ENCODE measurements at regions not wholly inside any gene's neighbourhood (a gene's known extent, or its start where the extent isn't known, plus 50 kb on each side); places are given as distances from the start of the nearest gene placed in this dataset.

GRCh38 chr17:36842963-36843558, 94.2 kb upstream of the LHX1 start:
- TF ChIP-seq EZH2phosphoT487 (IDR thresholded peaks at IDR 0.05; ENCODE audit: borderline replicate concordance, low read length) (no peak), CTCF (IDR thresholded peaks at IDR 0.05; ENCODE audit: low read depth, low read length, poor library complexity, severe bottlenecking) (no peak)
- Histone ChIP-seq H3K79me2 (ENCODE audit: control insufficient read depth, low read length) (no peaks in the 10 kb centered on the region), H3K9me3 (ENCODE audit: control insufficient read depth, insufficient read depth, low read length) (no peaks in the 10 kb centered on the region), H3K4me1 (ENCODE audit: control insufficient read depth, low read length) (no peaks in the 10 kb centered on the region), H3K4me3 (ENCODE audit: low read length) (no peak overlapping the region), H3K4me2 (ENCODE audit: low read length) (no peak overlapping the region), H3K9me2 (replicated peaks; ENCODE audit: control insufficient read depth, low read length) (no peaks in the 10 kb centered on the region), H4K20me1 (ENCODE audit: control insufficient read depth, insufficient read depth, low read depth, low read length) (no peaks in the 10 kb centered on the region), H3F3A (ENCODE audit: control insufficient read depth, insufficient read depth) (no peaks in the 10 kb centered on the region), H3K27me3 (ENCODE audit: control insufficient read depth, low read length) (peaks cover 16% of the 10 kb centered on the region), H3K27ac (ENCODE audit: low read depth, low read length) (no peak overlapping the region), H3K36me3 (ENCODE audit: control insufficient read depth, low read length) (no peaks in the 10 kb centered on the region)

GRCh38 chr17:36844013-36844412, 93.3 kb upstream of the LHX1 start:
- H3K27ac ChIP-seq (ENCODE audit: low read depth, low read length), result no peak overlapping the region
- H3K79me2 ChIP-seq (ENCODE audit: control insufficient read depth, low read length), result no peaks in the 10 kb centered on the region
- H4K20me1 ChIP-seq (ENCODE audit: control insufficient read depth, insufficient read depth, low read depth, low read length), result no peaks in the 10 kb centered on the region
- no peaks in the 10 kb centered on the region for H3K4me1 ChIP-seq (ENCODE audit: control insufficient read depth, low read length)
- H3K9me3 ChIP-seq (ENCODE audit: control insufficient read depth, insufficient read depth, low read length), result no peaks in the 10 kb centered on the region
- no peaks in the 10 kb centered on the region for H3K9me2 ChIP-seq (replicated peaks; ENCODE audit: control insufficient read depth, low read length)
- H3K4me2 ChIP-seq (ENCODE audit: low read length), result no peak overlapping the region
- no peaks in the 10 kb centered on the region for H3K36me3 ChIP-seq (ENCODE audit: control insufficient read depth, low read length)
- no peaks in the 10 kb centered on the region for H3F3A ChIP-seq (ENCODE audit: control insufficient read depth, insufficient read depth)
- TF ChIP-seq CTCF (IDR thresholded peaks at IDR 0.05; ENCODE audit: low read depth, low read length, poor library complexity, severe bottlenecking), result no peak
- TF ChIP-seq EZH2phosphoT487 (IDR thresholded peaks at IDR 0.05; ENCODE audit: borderline replicate concordance, low read length), result no peak
- peaks cover 18% of the 10 kb centered on the region for H3K27me3 ChIP-seq (ENCODE audit: control insufficient read depth, low read length)
- no peak overlapping the region for H3K4me3 ChIP-seq (ENCODE audit: low read length)

- no peaks in the 10 kb centered on the region for H3K79me2 ChIP-seq (ENCODE audit: control insufficient read depth, low read length)
- no peak overlapping the region for H3K4me3 ChIP-seq (ENCODE audit: low read length)
- H3K27ac ChIP-seq (ENCODE audit: low read depth, low read length), result no peak overlapping the region
- H3K27me3 ChIP-seq (ENCODE audit: control insufficient read depth, low read length), result peaks cover 18% of the 10 kb centered on the region
- H3K4me2 ChIP-seq (ENCODE audit: low read length), result no peak overlapping the region
- 0 out of 2 replicates have a peak, but pooled peaks cover 2% of the 10 kb centered on the region for H4K20me1 ChIP-seq (ENCODE audit: control insufficient read depth, insufficient read depth, low read depth, low read length)
- H3K36me3 ChIP-seq (ENCODE audit: control insufficient read depth, low read length), result no peaks in the 10 kb centered on the region
- peaks cover 2% of the 10 kb centered on the region for H3K4me1 ChIP-seq (ENCODE audit: control insufficient read depth, low read length)
- H3K9me2 ChIP-seq (replicated peaks; ENCODE audit: control insufficient read depth, low read length), result no peaks in the 10 kb centered on the region
- TF ChIP-seq CTCF (IDR thresholded peaks at IDR 0.05; ENCODE audit: low read depth, low read length, poor library complexity, severe bottlenecking) (no peak), EZH2phosphoT487 (IDR thresholded peaks at IDR 0.05; ENCODE audit: borderline replicate concordance, low read length) (no peak)
- no peaks in the 10 kb centered on the region for H3K9me3 ChIP-seq (ENCODE audit: control insufficient read depth, insufficient read depth, low read length)
- no peaks in the 10 kb centered on the region for H3F3A ChIP-seq (ENCODE audit: control insufficient read depth, insufficient read depth)
Measured at GRCh38 chr17:36844601-36845000, 92.7 kb upstream of the LHX1 start.
